ENCODE measurements at regions not wholly inside any gene's neighbourhood (a gene's known extent, or its start where the extent isn't known, plus 50 kb on each side); places are given as distances from the start of the nearest gene placed in this dataset.

DNA sequence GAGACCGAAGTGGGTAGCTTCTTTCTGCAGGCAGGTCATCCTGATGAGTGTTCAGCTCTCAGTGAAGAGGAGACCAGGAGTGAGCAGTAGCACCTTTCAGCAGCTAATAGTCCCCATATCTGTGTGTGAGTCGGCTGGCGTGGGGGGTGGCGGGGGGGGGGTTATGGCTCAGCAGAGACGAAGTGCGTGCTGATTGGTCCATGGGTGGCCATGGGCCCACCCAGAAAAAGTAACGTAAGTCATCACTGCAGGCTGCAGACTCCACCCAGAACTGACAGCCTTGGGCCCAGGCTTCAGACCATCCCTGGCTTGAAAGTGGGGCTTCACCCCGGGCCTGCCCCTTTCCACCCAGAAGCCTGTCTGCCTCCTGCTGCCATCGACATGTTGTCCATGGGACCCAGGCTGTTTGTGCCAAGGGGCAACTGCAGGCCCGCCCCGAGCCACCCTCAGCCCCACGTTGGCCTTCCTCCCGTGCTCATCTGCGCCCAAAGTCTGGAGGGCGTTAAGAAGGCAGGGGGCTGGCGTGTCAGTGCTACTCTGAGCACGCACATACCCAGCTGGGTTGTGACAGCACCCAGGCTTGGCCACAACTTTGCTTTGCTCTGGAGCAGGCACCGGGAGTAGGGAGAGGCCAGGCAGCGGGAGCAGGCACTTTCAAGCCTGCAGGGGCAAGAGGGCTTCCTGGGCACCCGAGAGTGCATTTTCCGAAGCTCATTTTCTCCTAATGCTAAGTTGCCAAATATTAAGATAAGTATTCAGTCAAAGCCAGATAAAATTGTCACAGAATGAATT is 511.7 kb upstream of the CDIN1 start:
- in situ Hi-C loops (cut with HindIII; ENCODE audit: low pct_ligation_motif_present, low sequenced_read_pairs): no loop called here
- Histone ChIP-seq H3K4me3 (ENCODE audit: low read depth, low read length) (no peak overlapping the region), H3K27me3 (replicated peaks) (no peaks in the 10 kb centered on the region), H3K36me3 (replicated peaks) (no peaks in the 10 kb centered on the region), H3K27ac (no peak overlapping the region)
- TF ChIP-seq, protein P1, sequence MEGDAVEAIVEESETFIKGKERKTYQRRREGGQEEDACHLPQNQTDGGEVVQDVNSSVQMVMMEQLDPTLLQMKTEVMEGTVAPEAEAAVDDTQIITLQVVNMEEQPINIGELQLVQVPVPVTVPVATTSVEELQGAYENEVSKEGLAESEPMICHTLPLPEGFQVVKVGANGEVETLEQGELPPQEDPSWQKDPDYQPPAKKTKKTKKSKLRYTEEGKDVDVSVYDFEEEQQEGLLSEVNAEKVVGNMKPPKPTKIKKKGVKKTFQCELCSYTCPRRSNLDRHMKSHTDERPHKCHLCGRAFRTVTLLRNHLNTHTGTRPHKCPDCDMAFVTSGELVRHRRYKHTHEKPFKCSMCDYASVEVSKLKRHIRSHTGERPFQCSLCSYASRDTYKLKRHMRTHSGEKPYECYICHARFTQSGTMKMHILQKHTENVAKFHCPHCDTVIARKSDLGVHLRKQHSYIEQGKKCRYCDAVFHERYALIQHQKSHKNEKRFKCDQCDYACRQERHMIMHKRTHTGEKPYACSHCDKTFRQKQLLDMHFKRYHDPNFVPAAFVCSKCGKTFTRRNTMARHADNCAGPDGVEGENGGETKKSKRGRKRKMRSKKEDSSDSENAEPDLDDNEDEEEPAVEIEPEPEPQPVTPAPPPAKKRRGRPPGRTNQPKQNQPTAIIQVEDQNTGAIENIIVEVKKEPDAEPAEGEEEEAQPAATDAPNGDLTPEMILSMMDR (IDR thresholded peaks at IDR 0.05; ENCODE audit: low read depth, low read length, missing control alignments): no peak
- no peak for DNase-seq

GRCh38 chr15:36075333-36075732 is 504.1 kb upstream of the CDIN1 start:
- Histone ChIP-seq H3K4me3 (ENCODE audit: low read depth, low read length) (no peak overlapping the region), H3K27ac (no peak overlapping the region), H3K36me3 (replicated peaks) (no peaks in the 10 kb centered on the region), H3K27me3 (replicated peaks) (no peaks in the 10 kb centered on the region)
- TF ChIP-seq, protein P1 (IDR thresholded peaks at IDR 0.05; ENCODE audit: low read depth, low read length, missing control alignments): no peak
- no peak for DNase-seq
- in situ Hi-C loops (cut with HindIII; ENCODE audit: low pct_ligation_motif_present, low sequenced_read_pairs): no loop called here

DNA sequence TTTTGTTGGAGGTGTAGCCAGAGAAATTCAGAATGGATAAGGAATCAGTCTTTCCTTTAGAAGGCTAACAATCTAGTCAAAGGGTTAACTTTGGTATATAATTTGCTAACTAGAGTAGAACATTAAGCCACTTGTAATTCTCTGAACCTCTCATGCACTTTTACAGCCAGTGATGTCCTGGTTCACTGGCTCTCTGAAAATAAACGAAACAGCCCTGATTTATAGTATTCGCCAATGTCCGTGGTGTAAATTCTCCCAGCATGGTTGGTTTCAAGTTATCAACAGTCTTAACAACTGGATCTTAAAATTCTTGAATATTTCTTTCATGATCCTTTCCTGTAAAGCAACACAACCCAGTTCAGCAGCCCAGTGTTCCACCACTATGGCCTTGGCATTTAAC is 500.4 kb upstream of the CDIN1 start:
- Histone ChIP-seq H3K27ac (no peak overlapping the region), H3K36me3 (replicated peaks) (no peaks in the 10 kb centered on the region), H3K4me3 (ENCODE audit: low read depth, low read length) (no peak overlapping the region), H3K27me3 (replicated peaks) (no peaks in the 10 kb centered on the region)
- TF ChIP-seq, protein P1 (IDR thresholded peaks at IDR 0.05; ENCODE audit: low read depth, low read length, missing control alignments): no peak
- no peak for DNase-seq
- in situ Hi-C loops (cut with HindIII; ENCODE audit: low pct_ligation_motif_present, low sequenced_read_pairs): no loop called here

DNA sequence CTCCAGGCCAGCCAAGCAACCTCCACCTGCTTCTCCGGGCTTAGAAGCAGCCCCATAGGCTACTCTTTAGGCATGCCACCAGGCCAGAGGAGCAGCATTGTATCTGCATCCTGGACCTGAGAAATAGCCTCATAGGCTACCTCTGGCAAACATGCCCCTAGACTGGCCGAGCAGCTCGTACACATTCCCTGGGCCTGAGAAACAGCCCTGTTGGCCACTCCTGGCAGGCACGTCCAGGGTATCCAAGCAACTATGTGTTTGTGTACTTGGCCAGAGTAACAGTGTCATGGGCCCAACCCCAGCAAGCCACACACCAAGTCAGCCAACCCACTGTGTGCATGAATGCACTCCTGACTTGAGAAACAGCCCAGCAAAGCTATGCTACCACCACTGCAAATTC is 498.7 kb upstream of the CDIN1 start:
- Histone ChIP-seq H3K36me3 (replicated peaks) (no peaks in the 10 kb centered on the region), H3K27ac (no peak overlapping the region), H3K4me3 (ENCODE audit: low read depth, low read length) (no peak overlapping the region), H3K27me3 (replicated peaks) (no peaks in the 10 kb centered on the region)
- in situ Hi-C loops (cut with HindIII; ENCODE audit: low pct_ligation_motif_present, low sequenced_read_pairs): no loop called here
- DNase-seq: no peak
- TF ChIP-seq, protein P1 (IDR thresholded peaks at IDR 0.05; ENCODE audit: low read depth, low read length, missing control alignments): no peak

DNA sequence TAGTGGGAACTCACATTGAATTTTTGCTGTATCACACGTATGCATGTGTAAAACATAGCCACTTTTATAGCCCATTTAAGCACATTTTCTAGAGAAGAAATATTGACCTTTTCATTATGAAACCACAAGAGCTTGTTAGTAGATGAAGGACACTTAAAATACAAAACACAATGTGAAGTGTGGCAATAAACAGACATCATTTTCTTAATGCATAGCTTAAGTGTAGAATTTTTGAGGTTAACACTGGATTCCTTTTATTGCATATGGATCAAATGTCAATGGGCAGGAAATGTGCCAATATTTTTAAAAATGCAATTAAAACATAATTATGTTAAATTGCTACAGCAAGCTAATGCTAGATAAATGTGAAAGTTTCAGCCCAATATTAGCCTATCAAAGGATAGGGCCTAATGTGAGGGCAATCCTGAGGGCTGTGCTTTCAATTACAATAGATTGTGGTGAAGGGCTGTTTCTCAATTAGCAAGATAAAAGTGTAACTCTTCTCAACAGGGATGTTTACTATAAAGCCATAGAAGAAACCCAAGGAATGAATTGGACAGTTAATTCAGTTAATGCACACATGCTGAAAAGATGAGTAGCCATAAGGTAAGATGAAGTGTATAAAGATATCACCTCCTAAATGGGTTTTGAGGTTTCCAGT is 489.0 kb upstream of the CDIN1 start:
- TF ChIP-seq, protein P1 (IDR thresholded peaks at IDR 0.05; ENCODE audit: low read depth, low read length, missing control alignments): no peak
- no peaks in the 10 kb centered on the region for H3K36me3 ChIP-seq (replicated peaks)
- H3K27ac ChIP-seq: no peak overlapping the region
- H3K27me3 ChIP-seq (replicated peaks): no peaks in the 10 kb centered on the region
- in situ Hi-C loops (cut with HindIII; ENCODE audit: low pct_ligation_motif_present, low sequenced_read_pairs): no loop called here
- H3K4me3 ChIP-seq (ENCODE audit: low read depth, low read length): no peak overlapping the region
- DNase-seq: no peak

All from brain microvascular endothelial cell (primary cell).